Occipital lobe (tissue), 1 donor: ENCODE measurements at regions not wholly inside any gene's neighbourhood (a gene's known extent, or its start where the extent isn't known, plus 50 kb on each side); places are given as distances from the start of the nearest gene placed in this dataset.
"Not testable (repeated sequence)": the region's sequence is repeated elsewhere in the genome, so short reads cannot be mapped to it uniquely, and the experiment has no call there.

Experiments used
- DNase-seq: peaks from one replicate; lab custom pipeline; 2025; lab: John Stamatoyannopoulos, UW

- no peak for DNase-seq
Observed at GRCh38 chrX:74080165-74080564, 223.8 kb upstream of the ZCCHC13 start.

- DNase-seq: no peak
Observed at GRCh38 chrX:74065831-74066390, 213.4 kb upstream of the XIST start.

- no peak for DNase-seq
Observed at GRCh38 chrX:74063426-74064155, 211.1 kb upstream of the XIST start.

- no peak for DNase-seq
Observed at GRCh38 chrX:74061879-74062278, 209.4 kb upstream of the XIST start.

GRCh38 chrX:74049126-74049525 lies 196.6 kb upstream of the XIST start:
- DNase-seq: no peak

GRCh38 chrX:74034066-74034465 lies 181.6 kb upstream of the XIST start:
- DNase-seq: not testable (repeated sequence)

GRCh38 chrX:74031527-74031926 lies 179.0 kb upstream of the XIST start:
- not testable (repeated sequence) for DNase-seq

- not testable (repeated sequence) for DNase-seq
Observed at GRCh38 chrX:74030766-74031165, 178.3 kb upstream of the XIST start.

GRCh38 chrX:74025145-74025544 lies 172.6 kb upstream of the XIST start:
- DNase-seq: not testable (repeated sequence)

- DNase-seq: no peak
Observed at GRCh38 chrX:74023203-74023602, 170.7 kb upstream of the XIST start.

GRCh38 chrX:74018253-74018652 lies 165.7 kb upstream of the XIST start:
- DNase-seq: no peak

- DNase-seq: peak; percentile 5
Observed at GRCh38 chrX:74015379-74016019, 163.0 kb upstream of the XIST start.

GRCh38 chrX:74009041-74009440 lies 156.5 kb upstream of the XIST start:
- DNase-seq: no peak

GRCh38 chrX:73992019-73992418 lies 139.5 kb upstream of the XIST start:
- DNase-seq: no peak

- no peak for DNase-seq
Observed at GRCh38 chrX:73987166-73987565, 134.7 kb upstream of the XIST start.

- no peak for DNase-seq
Observed at GRCh38 chrX:73979551-73980131, 127.1 kb upstream of the XIST start.

- no peak for DNase-seq
Observed at GRCh38 chrX:73977542-73978169, 125.1 kb upstream of the XIST start.

GRCh38 chrX:73967461-73967860 lies 114.9 kb upstream of the XIST start:
- not testable (repeated sequence) for DNase-seq

GRCh38 chrX:73965833-73966232 lies 113.3 kb upstream of the XIST start:
- DNase-seq: no peak

GRCh38 chrX:73964579-73964978 lies 112.1 kb upstream of the XIST start:
- DNase-seq: no peak

GRCh38 chrX:73963682-73964081 lies 111.2 kb upstream of the XIST start:
- no peak for DNase-seq

- DNase-seq: no peak
Observed at GRCh38 chrX:73962948-73963347, 110.4 kb upstream of the XIST start.
